Fibroblast of lung (primary cell): ENCODE measurements at regions not wholly inside any gene's neighbourhood (a gene's known extent, or its start where the extent isn't known, plus 50 kb on each side); places are given as distances from the start of the nearest gene placed in this dataset.

Source experiments
- EZH2 ChIP-seq: IDR thresholded peaks from 2 replicates; pipeline ENCODE4 v1.5.1; 2012; ENCODE audit warnings: low read length, control low read depth, mild to moderate bottlenecking; ENCODE audit errors: missing control alignments
- TF ChIP-seq, protein P1 (sequence below), 2 donors: IDR thresholded peaks in 1 of 2; conservative IDR thresholded peaks in 1 of 2; 1 replicate in 1 of 2; 2 replicates in 1 of 2; pipeline ENCODE4 v1.5.1; 2011 to 2012; ENCODE audit warnings: low read length in 2 of 2, control low read depth in 1 of 2, inconsistent platforms in 1 of 2, low read depth in 1 of 2, mild to moderate bottlenecking in 1 of 2

DNA sequence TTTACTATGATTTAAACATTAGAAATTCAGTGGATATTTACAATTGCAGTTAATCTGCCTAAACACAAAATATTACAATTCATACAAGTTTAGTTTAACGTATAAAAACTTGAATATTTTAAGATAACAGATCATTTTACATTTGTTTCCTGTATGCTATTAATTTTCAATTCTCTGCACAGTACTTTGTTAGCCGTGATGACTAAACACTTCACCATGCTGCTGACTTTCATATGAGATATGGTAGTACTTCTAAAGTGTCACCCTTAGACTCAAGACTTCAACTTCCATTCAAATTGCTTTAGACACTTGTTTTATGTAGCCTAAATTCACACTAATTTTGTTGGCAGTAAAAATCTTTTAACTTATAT is 1646.4 kb upstream of the ADGRL3 start:
- TF ChIP-seq, protein P1, sequence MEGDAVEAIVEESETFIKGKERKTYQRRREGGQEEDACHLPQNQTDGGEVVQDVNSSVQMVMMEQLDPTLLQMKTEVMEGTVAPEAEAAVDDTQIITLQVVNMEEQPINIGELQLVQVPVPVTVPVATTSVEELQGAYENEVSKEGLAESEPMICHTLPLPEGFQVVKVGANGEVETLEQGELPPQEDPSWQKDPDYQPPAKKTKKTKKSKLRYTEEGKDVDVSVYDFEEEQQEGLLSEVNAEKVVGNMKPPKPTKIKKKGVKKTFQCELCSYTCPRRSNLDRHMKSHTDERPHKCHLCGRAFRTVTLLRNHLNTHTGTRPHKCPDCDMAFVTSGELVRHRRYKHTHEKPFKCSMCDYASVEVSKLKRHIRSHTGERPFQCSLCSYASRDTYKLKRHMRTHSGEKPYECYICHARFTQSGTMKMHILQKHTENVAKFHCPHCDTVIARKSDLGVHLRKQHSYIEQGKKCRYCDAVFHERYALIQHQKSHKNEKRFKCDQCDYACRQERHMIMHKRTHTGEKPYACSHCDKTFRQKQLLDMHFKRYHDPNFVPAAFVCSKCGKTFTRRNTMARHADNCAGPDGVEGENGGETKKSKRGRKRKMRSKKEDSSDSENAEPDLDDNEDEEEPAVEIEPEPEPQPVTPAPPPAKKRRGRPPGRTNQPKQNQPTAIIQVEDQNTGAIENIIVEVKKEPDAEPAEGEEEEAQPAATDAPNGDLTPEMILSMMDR (conservative IDR thresholded peaks at IDR 0.05 in 1 of 2, IDR thresholded peaks at IDR 0.05 in 1 of 2; ENCODE audit: low read depth in 1 of 2, low read length in 2 of 2), result no peak
- no peak for TF ChIP-seq EZH2
